ENCODE measurements at regions not wholly inside any gene's neighbourhood (a gene's known extent, or its start where the extent isn't known, plus 50 kb on each side); places are given as distances from the start of the nearest gene placed in this dataset.

- TF ChIP-seq CHD2 (IDR thresholded peaks at IDR 0.05; ENCODE audit: low read length) (no peak), RXRA (IDR thresholded peaks at IDR 0.05; ENCODE audit: insufficient read depth, low read depth, low read length) (no peak), TAF1 (IDR thresholded peaks at IDR 0.05; ENCODE audit: low read depth, low read length) (no peak), MAX (IDR thresholded peaks at IDR 0.05) (no peak), POLR2AphosphoS5 (IDR thresholded peaks at IDR 0.05; ENCODE audit: low read depth, low read length) (no peak)
These were observed 52.4 kb upstream of the EPHA4 start (continued) for GRCh38 chr2:221624475-221624874.

Measured in H1 (cell line).